ENCODE measurements at regions not wholly inside any gene's neighbourhood (a gene's known extent, or its start where the extent isn't known, plus 50 kb on each side); places are given as distances from the start of the nearest gene placed in this dataset.

GRCh38 chr16:52073024-52073423 lies 473.9 kb downstream of the TOX3 start:
- Histone ChIP-seq H3K27ac (ENCODE audit: insufficient read depth, low read length) (no peak overlapping the region), H3K4me1 (ENCODE audit: control insufficient read depth, insufficient read depth, low read length) (no peaks in the 10 kb centered on the region), H3K4me2 (ENCODE audit: low read depth, low read length) (no peak overlapping the region), H2BK5ac (ENCODE audit: low read depth, low read length, poor library complexity, severe bottlenecking) (no peak overlapping the region), H2BK15ac (ENCODE audit: low read depth, low read length) (no peak overlapping the region), H2AFZ (replicated peaks; ENCODE audit: low read length, poor library complexity) (no peak overlapping the region), H3K9me1 (ENCODE audit: insufficient read depth, low read length) (no peaks in the 10 kb centered on the region), H3K56ac (ENCODE audit: extremely low read depth, insufficient read depth, low read length) (no peak overlapping the region), H3K23ac (ENCODE audit: low read depth, low read length) (no peak overlapping the region), H3K4me3 (ENCODE audit: insufficient read depth, low read depth, low read length) (no peak overlapping the region), H3K18ac (ENCODE audit: low read depth, low read length) (no peak overlapping the region), H4K91ac (ENCODE audit: insufficient read depth, low read depth, low read length) (no peak overlapping the region), H3K27me3 (ENCODE audit: control insufficient read depth, insufficient read depth, low read length) (no peaks in the 10 kb centered on the region), H2AK9ac (replicated peaks; ENCODE audit: low read depth, low read length, poor library complexity) (no peak overlapping the region), H4K8ac (ENCODE audit: low read depth in 2 of 2, low read length in 2 of 2) (no peak overlapping the region), H3K36me3 (ENCODE audit: control insufficient read depth, insufficient read depth, low read length) (no peaks in the 10 kb centered on the region), H2BK120ac (ENCODE audit: low read depth, low read length) (no peak overlapping the region), H3K14ac (replicated peaks; ENCODE audit: low read depth, low read length) (no peak overlapping the region), H3K4ac (ENCODE audit: low read depth, low read length) (no peak overlapping the region), H4K5ac (ENCODE audit: low read depth, low read length) (no peak overlapping the region), H4K20me1 (ENCODE audit: insufficient read depth, low read length) (no peaks in the 10 kb centered on the region), H2AK5ac (ENCODE audit: low read depth, low read length) (no peak overlapping the region), H3K79me1 (ENCODE audit: low read depth in 1 of 2, low read length in 2 of 2) (no peaks in the 10 kb centered on the region), H3K9ac (ENCODE audit: low read depth, low read length) (no peak overlapping the region), H3K9me3 (ENCODE audit: control insufficient read depth, insufficient read depth, low read length) (no peaks in the 10 kb centered on the region), H2BK20ac (ENCODE audit: low read depth, low read length) (no peak overlapping the region)
- CTCF ChIA-PET = interaction anchor here (1.0 kb wide), 1 partner anchor 14 kb away, joined by 4 read pairs; no protein-coding TSS in a partner anchor
- WGBS, 2 experiments (ENCODE audit: extremely low coverage in 2 of 2, insufficient read length in 1 of 2) = no CpG with 5 or more reads among the region's 3 CpGs
- dilution Hi-C loops (cut with HindIII; ENCODE audit: low sequenced_read_pairs, unreplicated experiment) = no loop called here
- POLR2A ChIA-PET (ENCODE audit: unreplicated experiment) = no interaction called here
- intact Hi-C loops (cut with micrococcal nuclease) = no loop called here
- no TSS peak for BruUV-seq (replicated peaks)
- in situ Hi-C loops (cut with MboI; ENCODE audit: low sequenced_read_pairs) = no loop called here
- ATAC-seq (ENCODE audit: low read depth) = no peak
- DNase-seq = no peak
- TF ChIP-seq MXI1 (IDR thresholded peaks at IDR 0.05; ENCODE audit: borderline replicate concordance, low read depth, low read length) = no peak
- no peak for TF ChIP-seq FOS (IDR thresholded peaks at IDR 0.05; ENCODE audit: low read depth, low read length)
- TF ChIP-seq RAD21 (IDR thresholded peaks at IDR 0.05; ENCODE audit: low read length) = no peak
- no peak for TF ChIP-seq RCOR1 (IDR thresholded peaks at IDR 0.05; ENCODE audit: insufficient replicate concordance, low read length)
- TF ChIP-seq USF2 (IDR thresholded peaks at IDR 0.05; ENCODE audit: low read depth, low read length) = no peak
- no peak for TF ChIP-seq POLR2A (IDR thresholded peaks at IDR 0.05; ENCODE audit: low read depth, low read length)
- TF ChIP-seq RFX5 (IDR thresholded peaks at IDR 0.05; ENCODE audit: low read depth, low read length) = no peak
- TF ChIP-seq SMC3 (IDR thresholded peaks at IDR 0.05; ENCODE audit: low read depth, low read length) = no peak
- TF ChIP-seq ELK1 (IDR thresholded peaks at IDR 0.05; ENCODE audit: borderline replicate concordance, low read depth, low read length) = no peak
- TF ChIP-seq MAFK (IDR thresholded peaks at IDR 0.05; ENCODE audit: low read depth, low read length) = no peak
- TF ChIP-seq BHLHE40 (IDR thresholded peaks at IDR 0.05; ENCODE audit: low read depth, low read length) = no peak
- no peak for TF ChIP-seq NFE2L2 (IDR thresholded peaks at IDR 0.05; ENCODE audit: low read depth, low read length)
- no peak for TF ChIP-seq CEBPB (IDR thresholded peaks at IDR 0.05; ENCODE audit: low read depth, low read length)
- no peak for TF ChIP-seq CHD1 (IDR thresholded peaks at IDR 0.05; ENCODE audit: low read depth, low read length)

Data from IMR-90 (cell line).